ENCODE measurements at regions not wholly inside any gene's neighbourhood (a gene's known extent, or its start where the extent isn't known, plus 50 kb on each side); places are given as distances from the start of the nearest gene placed in this dataset.

DNA sequence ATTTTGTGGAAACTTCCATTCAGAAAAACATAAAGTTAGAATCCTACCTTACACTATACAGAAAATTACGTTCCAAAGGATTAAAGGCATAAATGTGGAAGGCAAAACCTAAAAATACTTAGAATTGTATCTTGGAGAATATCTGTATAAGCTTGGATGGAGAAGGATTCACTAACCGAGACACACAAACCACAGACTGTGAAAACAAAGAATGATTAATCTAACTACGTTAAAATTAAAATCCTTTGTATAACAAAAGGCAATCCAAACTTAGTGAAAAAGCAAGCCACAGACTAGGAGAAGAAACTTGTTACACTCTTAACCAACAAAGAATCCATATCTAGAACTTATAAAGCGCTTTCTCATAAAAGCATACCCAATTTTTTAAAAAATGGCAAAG lies 678.8 kb downstream of the INHBA start:
- Mint-ChIP-seq H3K27ac (no peak overlapping the region), H3K4me1 (ENCODE audit: low read depth) (no peaks in the 10 kb centered on the region), H3K27me3 (ENCODE audit: low read depth) (no peaks in the 10 kb centered on the region), H3K9me3 (no peaks in the 10 kb centered on the region), H3K4me3 (no peak overlapping the region), H3K36me3 (ENCODE audit: low read depth) (no peaks in the 10 kb centered on the region)
- no peak for DNase-seq (ENCODE audit: low spot score)

DNA sequence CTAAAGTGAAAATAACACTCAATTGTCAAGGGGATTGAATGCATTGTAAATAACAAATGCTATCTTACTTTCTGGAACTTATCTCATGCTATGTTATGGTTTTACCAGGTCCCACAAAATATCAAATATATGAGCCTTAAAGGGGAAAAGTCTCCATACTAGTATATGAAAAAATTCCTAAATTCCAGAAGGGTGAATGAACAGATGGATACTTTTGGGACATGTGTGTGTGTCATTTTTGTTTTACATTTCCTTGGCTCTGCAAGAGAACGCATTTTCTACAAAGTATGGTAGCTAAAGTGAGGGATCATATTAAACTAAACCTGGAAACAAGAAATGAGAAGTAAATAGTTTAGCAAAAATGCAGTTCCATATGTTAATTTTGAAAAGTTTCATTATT lies 682.8 kb downstream of the INHBA start:
- H3K9me3 Mint-ChIP-seq: no peaks in the 10 kb centered on the region
- H3K27ac Mint-ChIP-seq: no peak overlapping the region
- H3K4me1 Mint-ChIP-seq (ENCODE audit: low read depth): no peaks in the 10 kb centered on the region
- no peaks in the 10 kb centered on the region for H3K27me3 Mint-ChIP-seq (ENCODE audit: low read depth)
- DNase-seq (ENCODE audit: low spot score): no peak
- no peaks in the 10 kb centered on the region for H3K36me3 Mint-ChIP-seq (ENCODE audit: low read depth)
- no peak overlapping the region for H3K4me3 Mint-ChIP-seq

DNA sequence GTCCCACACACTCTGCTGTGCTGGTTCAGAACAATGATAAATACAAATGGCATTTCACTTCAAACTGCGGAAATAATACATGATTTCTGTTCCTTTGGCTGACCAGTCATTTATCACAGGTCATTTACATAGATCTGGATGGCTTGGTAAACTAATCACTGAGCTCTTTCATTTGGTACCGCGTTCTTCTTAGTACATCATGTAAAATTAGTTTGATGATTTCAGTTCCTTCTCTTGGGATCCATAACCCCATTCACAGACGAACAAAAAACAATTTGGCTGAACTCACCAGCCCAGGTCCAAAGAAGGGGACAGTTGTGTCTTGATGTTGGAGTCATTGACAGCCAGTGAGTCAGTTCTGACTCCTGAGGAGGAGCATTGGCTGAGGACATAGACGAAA lies 689.8 kb downstream of the INHBA start:
- DNase-seq (ENCODE audit: low spot score): no peak
- no peak overlapping the region for H3K27ac Mint-ChIP-seq
- no peaks in the 10 kb centered on the region for H3K27me3 Mint-ChIP-seq (ENCODE audit: low read depth)
- no peak overlapping the region for H3K4me3 Mint-ChIP-seq
- no peaks in the 10 kb centered on the region for H3K4me1 Mint-ChIP-seq (ENCODE audit: low read depth)
- no peaks in the 10 kb centered on the region for H3K36me3 Mint-ChIP-seq (ENCODE audit: low read depth)
- peaks cover 9% of the 10 kb centered on the region for H3K9me3 Mint-ChIP-seq

DNA sequence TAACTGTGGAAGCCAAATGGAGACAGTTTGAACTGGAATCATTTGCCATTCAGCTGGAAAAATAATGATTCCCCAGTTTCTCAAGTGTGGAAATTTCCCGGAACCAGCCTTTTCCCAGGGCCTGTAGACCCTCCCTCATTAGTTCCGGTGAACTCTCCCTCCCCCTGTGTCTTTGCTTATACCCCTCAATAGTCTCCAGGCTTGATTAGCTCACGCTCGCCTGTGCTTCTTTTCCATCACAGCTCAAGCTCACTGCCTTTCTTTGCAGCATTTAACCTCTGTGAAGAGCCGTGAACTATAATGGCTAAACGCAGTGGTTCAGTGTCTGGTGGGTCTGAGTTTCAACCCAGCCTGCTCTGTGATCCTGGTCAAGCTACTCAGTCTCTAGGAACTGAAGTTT lies 690.8 kb downstream of the INHBA start:
- DNase-seq (ENCODE audit: low spot score): no peak
- H3K36me3 Mint-ChIP-seq (ENCODE audit: low read depth): no peaks in the 10 kb centered on the region
- no peak overlapping the region for H3K27ac Mint-ChIP-seq
- H3K4me1 Mint-ChIP-seq (ENCODE audit: low read depth): no peaks in the 10 kb centered on the region
- no peak overlapping the region for H3K4me3 Mint-ChIP-seq
- peaks cover 9% of the 10 kb centered on the region for H3K9me3 Mint-ChIP-seq
- H3K27me3 Mint-ChIP-seq (ENCODE audit: low read depth): no peaks in the 10 kb centered on the region

DNA sequence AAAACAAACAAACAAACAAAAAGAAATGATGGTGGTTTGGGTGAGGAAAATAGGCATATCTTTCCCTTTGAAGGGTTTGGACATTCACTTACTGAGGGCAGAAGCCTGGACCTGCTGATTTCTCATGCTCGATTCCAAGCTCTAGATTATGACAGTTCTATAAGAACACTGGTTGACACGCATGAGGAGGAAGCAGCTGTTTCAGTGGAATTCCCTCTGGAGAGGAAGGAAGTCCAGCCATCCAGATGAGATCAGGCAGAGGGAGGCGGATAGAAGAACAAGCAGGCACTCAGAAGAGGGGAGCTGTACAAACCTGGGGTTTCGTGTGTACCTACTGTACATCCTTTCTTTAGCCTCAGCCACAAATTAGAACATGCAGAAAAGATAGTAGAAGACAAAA lies 691.9 kb downstream of the INHBA start:
- Mint-ChIP-seq H3K27ac (no peak overlapping the region), H3K4me3 (no peak overlapping the region), H3K9me3 (peaks cover 9% of the 10 kb centered on the region), H3K27me3 (ENCODE audit: low read depth) (no peaks in the 10 kb centered on the region), H3K36me3 (ENCODE audit: low read depth) (no peaks in the 10 kb centered on the region), H3K4me1 (ENCODE audit: low read depth) (no peaks in the 10 kb centered on the region)
- DNase-seq (ENCODE audit: low spot score): no peak

DNA sequence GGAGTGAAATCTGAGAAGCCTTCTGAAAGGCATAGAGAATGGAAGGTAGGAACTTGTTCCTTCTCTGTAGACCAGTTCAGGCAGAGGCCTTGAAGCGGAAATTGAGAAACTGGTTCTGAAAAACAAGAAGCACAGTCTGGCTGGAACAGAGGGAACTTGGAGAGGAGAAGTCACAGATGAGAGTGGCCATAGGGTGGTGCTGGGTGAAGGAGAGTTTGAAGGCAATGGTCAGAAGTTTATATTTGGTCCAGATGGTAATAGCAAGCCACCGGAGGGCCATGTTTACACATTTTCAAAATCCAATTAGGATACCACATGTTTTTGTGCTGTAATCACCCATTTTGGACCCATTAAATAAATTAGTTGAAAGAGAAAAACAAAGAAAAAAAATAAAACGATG lies 692.5 kb downstream of the INHBA start:
- Mint-ChIP-seq H3K27me3 (ENCODE audit: low read depth) (no peaks in the 10 kb centered on the region), H3K9me3 (peaks cover 9% of the 10 kb centered on the region), H3K4me3 (no peak overlapping the region), H3K27ac (no peak overlapping the region), H3K4me1 (ENCODE audit: low read depth) (no peaks in the 10 kb centered on the region), H3K36me3 (ENCODE audit: low read depth) (no peaks in the 10 kb centered on the region)
- no peak for DNase-seq (ENCODE audit: low spot score)

DNA sequence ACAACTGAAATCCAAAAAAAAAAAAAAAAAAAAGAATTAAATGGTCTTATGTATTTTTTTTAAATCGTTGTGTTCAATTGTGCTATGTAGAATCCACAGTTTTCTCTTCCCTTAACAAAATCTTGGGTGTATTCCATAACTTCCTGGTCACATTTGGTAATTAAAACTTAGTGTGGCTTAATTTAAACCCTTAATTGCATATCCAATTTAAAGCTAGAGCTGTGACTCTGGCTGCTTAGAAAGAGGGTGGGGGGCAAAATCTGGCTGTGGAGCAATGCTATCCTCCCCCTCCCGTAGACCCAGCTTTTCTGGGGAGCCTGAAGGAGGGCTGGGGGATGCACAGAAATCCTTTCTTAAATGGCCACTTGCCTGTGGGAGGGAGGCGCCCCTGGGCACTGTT lies 695.1 kb downstream of the INHBA start:
- Mint-ChIP-seq H3K27me3 (ENCODE audit: low read depth) (no peaks in the 10 kb centered on the region), H3K27ac (no peak overlapping the region), H3K4me3 (no peak overlapping the region), H3K9me3 (peaks cover 9% of the 10 kb centered on the region), H3K4me1 (ENCODE audit: low read depth) (no peaks in the 10 kb centered on the region), H3K36me3 (ENCODE audit: low read depth) (no peaks in the 10 kb centered on the region)
- DNase-seq (ENCODE audit: low spot score): no peak

DNA sequence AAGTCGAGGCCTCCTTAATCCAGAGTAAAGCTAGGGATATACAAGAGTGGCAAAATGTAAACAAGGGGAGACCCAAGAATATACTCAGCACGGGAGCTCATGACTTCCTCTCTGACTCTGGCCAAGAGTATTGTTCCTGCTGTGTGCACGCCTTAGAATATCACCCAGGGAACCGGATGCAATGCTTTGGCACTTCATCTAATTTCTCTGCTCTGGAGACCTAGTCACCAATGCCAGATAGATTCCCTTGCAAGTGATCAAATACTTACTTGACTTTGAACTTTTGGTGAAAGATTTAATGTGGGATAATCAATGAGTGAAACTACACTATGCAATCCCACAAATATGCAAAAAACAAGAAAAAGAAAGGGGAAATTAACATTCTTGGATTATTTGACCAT lies 695.5 kb downstream of the INHBA start:
- no peaks in the 10 kb centered on the region for H3K36me3 Mint-ChIP-seq (ENCODE audit: low read depth)
- H3K4me3 Mint-ChIP-seq: no peak overlapping the region
- no peaks in the 10 kb centered on the region for H3K27me3 Mint-ChIP-seq (ENCODE audit: low read depth)
- DNase-seq (ENCODE audit: low spot score): no peak
- H3K27ac Mint-ChIP-seq: no peak overlapping the region
- H3K4me1 Mint-ChIP-seq (ENCODE audit: low read depth): no peaks in the 10 kb centered on the region
- H3K9me3 Mint-ChIP-seq: peaks cover 9% of the 10 kb centered on the region

DNA sequence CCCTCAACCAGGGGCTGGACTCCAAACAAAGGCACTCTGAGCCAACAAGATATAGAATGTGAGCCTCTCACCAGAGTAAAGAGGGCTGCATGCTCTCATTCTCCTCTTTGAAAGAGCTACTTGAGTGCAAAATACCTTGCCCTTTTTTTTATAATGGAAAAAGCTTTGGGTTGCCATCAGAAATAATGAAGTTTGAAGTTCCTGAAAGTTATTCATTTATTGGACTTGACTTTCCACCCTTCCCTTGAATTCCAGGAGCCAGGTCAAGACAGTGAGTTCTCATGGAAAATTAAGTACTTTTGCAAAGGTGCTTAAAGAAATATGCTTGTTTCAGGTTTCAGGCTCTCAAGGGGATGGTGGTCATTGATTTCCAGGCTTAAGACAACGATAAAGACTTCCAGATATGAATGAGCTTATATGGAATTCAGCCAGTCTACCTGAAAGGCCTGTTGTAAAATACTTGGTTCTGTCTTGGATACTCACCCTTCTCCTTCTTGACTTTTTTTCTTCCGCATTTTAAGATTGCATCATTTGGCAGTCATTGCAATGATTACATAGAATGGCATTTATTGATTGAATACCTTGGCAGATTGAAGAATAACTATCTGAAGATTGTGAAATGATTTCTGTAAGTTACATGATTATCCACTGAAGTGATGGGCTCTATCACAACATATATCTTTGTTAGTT lies 696.4 kb downstream of the INHBA start:
- Mint-ChIP-seq H3K36me3 (ENCODE audit: low read depth) (no peaks in the 10 kb centered on the region), H3K27ac (no peak overlapping the region), H3K4me1 (ENCODE audit: low read depth) (no peaks in the 10 kb centered on the region), H3K9me3 (peaks cover 9% of the 10 kb centered on the region), H3K27me3 (ENCODE audit: low read depth) (no peaks in the 10 kb centered on the region), H3K4me3 (no peak overlapping the region)
- no peak for DNase-seq (ENCODE audit: low spot score)

DNA sequence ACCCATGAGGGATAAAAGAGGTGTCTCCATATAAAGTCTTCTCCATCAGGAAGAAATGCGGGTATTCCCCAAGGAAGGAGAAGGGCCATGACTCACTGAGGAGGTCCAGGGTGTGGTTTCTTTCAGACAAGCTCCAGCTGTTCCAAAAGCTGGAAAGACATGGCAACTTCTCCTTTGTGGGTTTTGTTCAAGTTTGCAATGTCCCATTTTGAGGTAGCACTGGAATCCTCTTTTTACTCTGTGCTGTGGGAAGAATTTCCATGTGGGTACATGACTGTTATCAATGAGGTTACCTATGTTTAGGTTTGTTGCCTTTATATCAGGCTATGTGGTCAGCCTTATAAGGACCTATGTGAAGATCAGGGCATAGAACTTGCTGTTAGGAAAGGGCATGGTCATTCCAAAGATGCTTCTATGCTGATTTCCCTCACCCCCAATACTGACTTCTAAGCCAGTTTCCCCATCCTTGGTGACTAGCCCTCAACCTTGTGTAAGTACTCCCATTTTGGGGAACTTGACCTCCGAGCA lies 697.5 kb downstream of the INHBA start:
- Mint-ChIP-seq H3K27ac (no peak overlapping the region), H3K4me3 (no peak overlapping the region), H3K4me1 (ENCODE audit: low read depth) (no peaks in the 10 kb centered on the region), H3K27me3 (ENCODE audit: low read depth) (no peaks in the 10 kb centered on the region), H3K9me3 (peaks cover 9% of the 10 kb centered on the region), H3K36me3 (ENCODE audit: low read depth) (no peaks in the 10 kb centered on the region)
- DNase-seq (ENCODE audit: low spot score): no peak

DNA sequence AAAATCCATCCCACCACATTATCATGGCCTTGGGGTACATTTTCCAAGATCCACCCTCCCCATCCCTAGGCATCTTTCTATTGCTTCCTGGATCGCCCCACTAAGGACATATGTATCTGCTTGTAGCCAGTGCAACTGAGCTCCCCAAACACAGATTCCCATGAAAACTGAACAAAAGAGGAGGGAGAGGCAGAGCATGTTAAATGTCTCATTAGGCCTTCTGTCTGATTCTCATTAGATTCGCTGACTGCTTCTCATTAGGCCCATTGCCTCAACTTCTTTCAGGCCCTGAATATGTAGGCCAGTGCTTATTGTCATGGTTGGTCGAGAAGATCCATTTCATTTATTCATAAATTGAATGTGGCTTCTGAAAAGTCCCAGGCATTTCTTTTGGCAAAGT lies 698.9 kb downstream of the INHBA start:
- no peak for DNase-seq (ENCODE audit: low spot score)
- Mint-ChIP-seq H3K36me3 (ENCODE audit: low read depth) (no peaks in the 10 kb centered on the region), H3K4me3 (no peak overlapping the region), H3K4me1 (ENCODE audit: low read depth) (no peaks in the 10 kb centered on the region), H3K9me3 (no peaks in the 10 kb centered on the region), H3K27ac (no peak overlapping the region), H3K27me3 (ENCODE audit: low read depth) (no peaks in the 10 kb centered on the region)

DNA sequence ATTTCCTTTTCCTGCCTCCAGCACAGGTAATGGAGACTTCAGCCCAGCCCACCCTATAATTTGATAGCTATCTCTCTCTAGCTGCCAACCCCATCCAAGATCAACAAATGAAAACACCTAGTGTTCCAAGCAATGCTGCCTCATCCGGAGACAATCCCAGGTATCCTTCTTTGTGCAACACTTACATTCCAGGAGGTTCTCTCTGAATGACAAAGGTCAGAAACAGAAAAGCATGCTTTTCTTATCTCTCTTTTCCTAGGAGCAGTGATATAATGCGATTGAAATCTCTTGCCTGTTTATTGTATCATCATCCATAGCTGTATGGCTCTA lies 699.3 kb downstream of the INHBA start:
- Mint-ChIP-seq H3K27me3 (ENCODE audit: low read depth) (no peaks in the 10 kb centered on the region), H3K9me3 (no peaks in the 10 kb centered on the region), H3K4me1 (ENCODE audit: low read depth) (no peaks in the 10 kb centered on the region), H3K36me3 (ENCODE audit: low read depth) (no peaks in the 10 kb centered on the region), H3K4me3 (no peak overlapping the region), H3K27ac (no peak overlapping the region)
- no peak for DNase-seq (ENCODE audit: low spot score)

DNA sequence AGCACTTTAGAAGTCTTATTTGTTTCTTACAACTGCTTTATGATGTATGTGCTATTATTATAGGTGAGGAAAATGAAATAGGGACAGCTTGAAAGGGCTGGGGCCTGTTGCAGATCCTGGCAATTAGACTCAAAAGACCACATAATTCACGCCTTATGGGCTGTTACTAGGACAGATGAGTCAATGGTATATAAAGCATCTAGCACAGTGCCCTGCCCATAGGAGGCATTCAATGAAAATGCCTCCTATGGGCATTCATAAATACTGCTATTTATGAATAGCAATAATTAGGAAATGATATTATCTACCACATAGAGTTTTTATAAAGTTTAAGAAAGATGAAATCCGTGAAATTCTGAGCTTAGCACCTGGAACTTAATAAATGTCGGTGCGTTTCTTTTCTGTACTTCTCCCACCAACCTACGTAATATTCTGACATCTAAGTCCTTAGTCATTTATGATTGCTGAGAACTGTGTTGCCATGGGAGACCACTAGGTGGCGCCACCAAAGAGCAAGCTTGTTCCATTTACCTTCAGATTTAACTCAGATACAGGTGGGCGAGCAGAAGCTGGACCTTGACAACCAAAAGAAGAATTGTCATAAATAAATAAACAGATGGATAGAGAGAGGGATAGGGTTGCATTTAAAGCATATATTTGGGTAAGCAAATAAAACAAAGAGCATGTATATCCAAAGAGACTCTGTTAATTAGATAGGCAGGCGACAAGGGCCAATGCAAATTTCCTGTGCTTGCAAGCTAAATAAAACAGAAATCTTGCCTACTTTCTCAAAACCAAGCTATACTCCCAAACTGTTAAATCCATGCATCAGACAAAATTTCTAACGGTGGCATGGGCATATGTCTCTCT lies 699.9 kb downstream of the INHBA start:
- Mint-ChIP-seq H3K36me3 (ENCODE audit: low read depth) (no peaks in the 10 kb centered on the region), H3K4me3 (no peak overlapping the region), H3K4me1 (ENCODE audit: low read depth) (no peaks in the 10 kb centered on the region), H3K27ac (no peak overlapping the region), H3K27me3 (ENCODE audit: low read depth) (no peaks in the 10 kb centered on the region), H3K9me3 (no peaks in the 10 kb centered on the region)
- DNase-seq (ENCODE audit: low spot score): peak; percentile 11

DNA sequence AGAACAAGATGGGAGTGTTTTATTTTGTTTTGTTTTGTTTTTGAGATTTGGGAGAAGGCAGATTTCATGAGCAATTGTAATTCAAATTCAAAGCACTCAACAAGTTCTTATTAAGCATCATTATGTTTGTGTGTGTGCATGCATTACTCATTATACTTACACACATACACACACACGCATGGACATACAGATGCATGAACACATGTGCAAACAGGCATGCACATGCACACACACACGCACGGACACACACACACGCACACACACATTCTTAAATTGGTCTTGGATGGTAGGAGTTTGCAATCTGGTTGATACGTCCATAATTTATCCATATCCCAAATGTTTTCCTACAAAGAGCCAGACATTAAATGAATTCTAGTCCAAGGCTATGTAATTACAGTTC lies 702.8 kb downstream of the INHBA start:
- Mint-ChIP-seq H3K4me1 (ENCODE audit: low read depth) (no peaks in the 10 kb centered on the region), H3K9me3 (no peaks in the 10 kb centered on the region), H3K4me3 (no peak overlapping the region), H3K27ac (no peak overlapping the region), H3K27me3 (ENCODE audit: low read depth) (no peaks in the 10 kb centered on the region), H3K36me3 (ENCODE audit: low read depth) (no peaks in the 10 kb centered on the region)
- no peak for DNase-seq (ENCODE audit: low spot score)
